ENCODE measurements at regions not wholly inside any gene's neighbourhood (a gene's known extent, or its start where the extent isn't known, plus 50 kb on each side); places are given as distances from the start of the nearest gene placed in this dataset.

- DNase-seq (ENCODE audit: low read depth in 6 of 9, low spot score in 9 of 9): no peak
- 86% methylated on average over 5 of the region's 5 CpGs for WGBS
- Histone ChIP-seq H3K27me3 (ENCODE audit: control insufficient read depth in 2 of 2, insufficient read depth in 1 of 2, low read length in 1 of 2) (no peaks in the 10 kb centered on the region), H3K36me3 (ENCODE audit: control insufficient read depth in 2 of 2, insufficient read depth in 2 of 2, low read length in 1 of 2) (no peaks in the 10 kb centered on the region), H3K27ac (ENCODE audit: low read depth in 1 of 2, low read length in 1 of 2) (no peak overlapping the region), H3K9me3 (ENCODE audit: control insufficient read depth in 2 of 2, insufficient read depth in 1 of 2, low read length in 1 of 2) (no peaks in the 10 kb centered on the region), H3K4me1 (ENCODE audit: control insufficient read depth in 2 of 2, insufficient read depth in 2 of 2, low read length in 2 of 2) (no peaks in the 10 kb centered on the region), H3K4me3 (ENCODE audit: low read length in 2 of 2) (no peak overlapping the region)
Measured at GRCh38 chr3:104584682-104585081, 782.0 kb upstream of the ALCAM start.

GRCh38 chr3:104586344-104586743 is 780.4 kb upstream of the ALCAM start:
- H3K9me3 ChIP-seq (ENCODE audit: control insufficient read depth in 2 of 2, insufficient read depth in 1 of 2, low read length in 1 of 2): no peaks in the 10 kb centered on the region
- no peak overlapping the region for H3K27ac ChIP-seq (ENCODE audit: low read depth in 1 of 2, low read length in 1 of 2)
- H3K4me1 ChIP-seq (ENCODE audit: control insufficient read depth in 2 of 2, insufficient read depth in 2 of 2, low read length in 2 of 2): no peaks in the 10 kb centered on the region
- no peaks in the 10 kb centered on the region for H3K36me3 ChIP-seq (ENCODE audit: control insufficient read depth in 2 of 2, insufficient read depth in 2 of 2, low read length in 1 of 2)
- H3K27me3 ChIP-seq (ENCODE audit: control insufficient read depth in 2 of 2, insufficient read depth in 1 of 2, low read length in 1 of 2): no peaks in the 10 kb centered on the region
- H3K4me3 ChIP-seq (ENCODE audit: low read length in 2 of 2): no peak overlapping the region
- DNase-seq (ENCODE audit: low read depth in 6 of 9, low spot score in 9 of 9): no peak

- WGBS: 93% methylated on average over 3 of the region's 3 CpGs
- H3K36me3 ChIP-seq (ENCODE audit: control insufficient read depth in 2 of 2, insufficient read depth in 2 of 2, low read length in 1 of 2): no peaks in the 10 kb centered on the region
- no peaks in the 10 kb centered on the region for H3K4me1 ChIP-seq (ENCODE audit: control insufficient read depth in 2 of 2, insufficient read depth in 2 of 2, low read length in 2 of 2)
- no peaks in the 10 kb centered on the region for H3K9me3 ChIP-seq (ENCODE audit: control insufficient read depth in 2 of 2, insufficient read depth in 1 of 2, low read length in 1 of 2)
- no peak overlapping the region for H3K27ac ChIP-seq (ENCODE audit: low read depth in 1 of 2, low read length in 1 of 2)
- H3K27me3 ChIP-seq (ENCODE audit: control insufficient read depth in 2 of 2, insufficient read depth in 1 of 2, low read length in 1 of 2): no peaks in the 10 kb centered on the region
- DNase-seq (ENCODE audit: low read depth in 6 of 9, low spot score in 9 of 9): no peak
- no peak overlapping the region for H3K4me3 ChIP-seq (ENCODE audit: low read length in 2 of 2)
Measured at GRCh38 chr3:104588442-104588841, 778.3 kb upstream of the ALCAM start.

GRCh38 chr3:104591776-104592175 is 774.9 kb upstream of the ALCAM start:
- no peaks in the 10 kb centered on the region for H3K36me3 ChIP-seq (ENCODE audit: control insufficient read depth in 2 of 2, insufficient read depth in 2 of 2, low read length in 1 of 2)
- no peaks in the 10 kb centered on the region for H3K27me3 ChIP-seq (ENCODE audit: control insufficient read depth in 2 of 2, insufficient read depth in 1 of 2, low read length in 1 of 2)
- H3K4me1 ChIP-seq (ENCODE audit: control insufficient read depth in 2 of 2, insufficient read depth in 2 of 2, low read length in 2 of 2): no peaks in the 10 kb centered on the region
- H3K9me3 ChIP-seq (ENCODE audit: control insufficient read depth in 2 of 2, insufficient read depth in 1 of 2, low read length in 1 of 2): no peaks in the 10 kb centered on the region
- no peak overlapping the region for H3K27ac ChIP-seq (ENCODE audit: low read depth in 1 of 2, low read length in 1 of 2)
- H3K4me3 ChIP-seq (ENCODE audit: low read length in 2 of 2): no peak overlapping the region
- no peak for DNase-seq (ENCODE audit: low read depth in 6 of 9, low spot score in 9 of 9)
- WGBS: 96% methylated on average over 3 of the region's 3 CpGs

GRCh38 chr3:104594491-104594890 is 772.2 kb upstream of the ALCAM start:
- no peak for DNase-seq (ENCODE audit: low read depth in 6 of 9, low spot score in 9 of 9)
- no peaks in the 10 kb centered on the region for H3K4me1 ChIP-seq (ENCODE audit: control insufficient read depth in 2 of 2, insufficient read depth in 2 of 2, low read length in 2 of 2)
- no peaks in the 10 kb centered on the region for H3K27me3 ChIP-seq (ENCODE audit: control insufficient read depth in 2 of 2, insufficient read depth in 1 of 2, low read length in 1 of 2)
- no peak overlapping the region for H3K4me3 ChIP-seq (ENCODE audit: low read length in 2 of 2)
- no peak overlapping the region for H3K27ac ChIP-seq (ENCODE audit: low read depth in 1 of 2, low read length in 1 of 2)
- 93% methylated on average over 2 of the region's 2 CpGs for WGBS
- no peaks in the 10 kb centered on the region for H3K36me3 ChIP-seq (ENCODE audit: control insufficient read depth in 2 of 2, insufficient read depth in 2 of 2, low read length in 1 of 2)
- H3K9me3 ChIP-seq (ENCODE audit: control insufficient read depth in 2 of 2, insufficient read depth in 1 of 2, low read length in 1 of 2): no peaks in the 10 kb centered on the region

GRCh38 chr3:104596054-104596453 is 770.7 kb upstream of the ALCAM start:
- no peaks in the 10 kb centered on the region for H3K4me1 ChIP-seq (ENCODE audit: control insufficient read depth in 2 of 2, insufficient read depth in 2 of 2, low read length in 2 of 2)
- no peak overlapping the region for H3K27ac ChIP-seq (ENCODE audit: low read depth in 1 of 2, low read length in 1 of 2)
- 96% methylated on average over 2 of the region's 2 CpGs for WGBS
- no peaks in the 10 kb centered on the region for H3K27me3 ChIP-seq (ENCODE audit: control insufficient read depth in 2 of 2, insufficient read depth in 1 of 2, low read length in 1 of 2)
- H3K9me3 ChIP-seq (ENCODE audit: control insufficient read depth in 2 of 2, insufficient read depth in 1 of 2, low read length in 1 of 2): no peaks in the 10 kb centered on the region
- no peaks in the 10 kb centered on the region for H3K36me3 ChIP-seq (ENCODE audit: control insufficient read depth in 2 of 2, insufficient read depth in 2 of 2, low read length in 1 of 2)
- H3K4me3 ChIP-seq (ENCODE audit: low read length in 2 of 2): no peak overlapping the region
- DNase-seq (ENCODE audit: low read depth in 6 of 9, low spot score in 9 of 9): no peak

- Histone ChIP-seq H3K4me1 (ENCODE audit: control insufficient read depth in 2 of 2, insufficient read depth in 2 of 2, low read length in 2 of 2) (no peaks in the 10 kb centered on the region), H3K4me3 (ENCODE audit: low read length in 2 of 2) (no peak overlapping the region), H3K27ac (ENCODE audit: low read depth in 1 of 2, low read length in 1 of 2) (no peak overlapping the region), H3K36me3 (ENCODE audit: control insufficient read depth in 2 of 2, insufficient read depth in 2 of 2, low read length in 1 of 2) (no peaks in the 10 kb centered on the region), H3K9me3 (ENCODE audit: control insufficient read depth in 2 of 2, insufficient read depth in 1 of 2, low read length in 1 of 2) (no peaks in the 10 kb centered on the region), H3K27me3 (ENCODE audit: control insufficient read depth in 2 of 2, insufficient read depth in 1 of 2, low read length in 1 of 2) (no peaks in the 10 kb centered on the region)
- DNase-seq (ENCODE audit: low read depth in 6 of 9, low spot score in 9 of 9): peak in 4 of 9 donors; percentile 1 to 29 (median 7)
- WGBS: 24% methylated on average over 2 of the region's 2 CpGs
Measured at GRCh38 chr3:104596551-104596950, 770.2 kb upstream of the ALCAM start.

GRCh38 chr3:104598848-104599511 is 767.7 kb upstream of the ALCAM start:
- no peak overlapping the region for H3K4me3 ChIP-seq (ENCODE audit: low read length in 2 of 2)
- no peaks in the 10 kb centered on the region for H3K36me3 ChIP-seq (ENCODE audit: control insufficient read depth in 2 of 2, insufficient read depth in 2 of 2, low read length in 1 of 2)
- no peaks in the 10 kb centered on the region for H3K9me3 ChIP-seq (ENCODE audit: control insufficient read depth in 2 of 2, insufficient read depth in 1 of 2, low read length in 1 of 2)
- 91% methylated on average over 6 of the region's 6 CpGs for WGBS
- H3K27ac ChIP-seq (ENCODE audit: low read depth in 1 of 2, low read length in 1 of 2): no peak overlapping the region
- DNase-seq (ENCODE audit: low read depth in 6 of 9, low spot score in 9 of 9): peak in 1 of 9 donors; percentile 14
- no peaks in the 10 kb centered on the region for H3K4me1 ChIP-seq (ENCODE audit: control insufficient read depth in 2 of 2, insufficient read depth in 2 of 2, low read length in 2 of 2)
- no peaks in the 10 kb centered on the region for H3K27me3 ChIP-seq (ENCODE audit: control insufficient read depth in 2 of 2, insufficient read depth in 1 of 2, low read length in 1 of 2)

- 73% methylated on average over 3 of the region's 3 CpGs for WGBS
- H3K9me3 ChIP-seq (ENCODE audit: control insufficient read depth in 2 of 2, insufficient read depth in 1 of 2, low read length in 1 of 2): no peaks in the 10 kb centered on the region
- DNase-seq (ENCODE audit: low read depth in 6 of 9, low spot score in 9 of 9): no peak
- no peaks in the 10 kb centered on the region for H3K4me1 ChIP-seq (ENCODE audit: control insufficient read depth in 2 of 2, insufficient read depth in 2 of 2, low read length in 2 of 2)
- H3K4me3 ChIP-seq (ENCODE audit: low read length in 2 of 2): no peak overlapping the region
- no peaks in the 10 kb centered on the region for H3K27me3 ChIP-seq (ENCODE audit: control insufficient read depth in 2 of 2, insufficient read depth in 1 of 2, low read length in 1 of 2)
- H3K36me3 ChIP-seq (ENCODE audit: control insufficient read depth in 2 of 2, insufficient read depth in 2 of 2, low read length in 1 of 2): no peaks in the 10 kb centered on the region
- H3K27ac ChIP-seq (ENCODE audit: low read depth in 1 of 2, low read length in 1 of 2): no peak overlapping the region
Measured at GRCh38 chr3:104604326-104605010, 762.2 kb upstream of the ALCAM start.
